HepG2 (cell line): ENCODE measurements at regions not wholly inside any gene's neighbourhood (a gene's known extent, or its start where the extent isn't known, plus 50 kb on each side); places are given as distances from the start of the nearest gene placed in this dataset.

ENCODE experiments used
- ATAC-seq: fragments of 200-7000 bp; cut with Tn5 transposase; 3 replicates; pipeline ENCODE4 v1.9.1; 2020; ENCODE audit warnings: mild to moderate bottlenecking, moderate library complexity
- BruUV-seq: library from RNA; stranded (reverse); fragments of 400-500 nt; replicated peaks from 2 replicates; lab custom pipeline; 2021; lab: Mats Ljungman, UMichigan
- CTCF ChIA-PET: fragments of 300-600 bp; formaldehyde crosslinking; extraction: SDS; loops from one replicate; lab custom pipeline; 2021; ENCODE audit warnings: low total read pairs, inconsistent platforms, low intra/inter-chr PET ratio; lab: Yijun Ruan, JAX
- POLR2A ChIA-PET: fragments of 350-600 bp; sonication (Branson Sonifier 250); formaldehyde crosslinking; loops from one replicate; lab custom pipeline; 2020; ENCODE audit warnings: antibody characterized with exemption, inconsistent platforms; lab: Yijun Ruan, JAX
- DNase-seq: peaks from one replicate; pipeline ENCODE4 v3.0.0-alpha.2; 2015; ENCODE audit warnings: low spot score
- FAIRE-seq: peaks from 3 replicates; lab custom pipeline; 2011; peaks lifted over from hg19 to GRCh38; lab: Jason Lieb, UNC
- H2AFZ ChIP-seq: one replicate; pipeline ENCODE4 v1.6.1; 2011; ENCODE audit warnings: low read length, inconsistent platforms
- H3K27ac ChIP-seq: fragments of 300-600 bp; 3 replicates; pipeline ENCODE4 v1.8.0; 2011; ENCODE audit warnings: mixed run types, mild to moderate bottlenecking, mixed read lengths, low read length, inconsistent platforms; ENCODE audit not compliant: insufficient read depth; ENCODE audit errors: extremely low read length
- H3K27me3 ChIP-seq, 2 experiments: fragments of 200-600 bp in 1 of 2; 2 replicates in 1 of 2; 3 replicates in 1 of 2; pipeline versions ENCODE4 v1.6.0 to v1.8.0; 2011; ENCODE audit warnings: low read length in 2 of 2, mild to moderate bottlenecking in 2 of 2, moderate library complexity in 2 of 2, inconsistent platforms in 1 of 2; ENCODE audit not compliant: insufficient read depth in 2 of 2, control insufficient read depth in 1 of 2
- H3K36me3 ChIP-seq, 2 experiments: fragments of 200-600 bp in 1 of 2; replicated peaks in 1 of 2; 2 replicates in 1 of 2; 3 replicates in 1 of 2; pipeline versions ENCODE4 v1.5.1 to v1.8.0; 2011; ENCODE audit warnings: low read length in 2 of 2, inconsistent platforms in 1 of 2; ENCODE audit not compliant: insufficient read depth in 2 of 2, control insufficient read depth in 1 of 2
- H3K4me1 ChIP-seq: 2 replicates; pipeline ENCODE4 v1.5.1; 2012; ENCODE audit warnings: low read length, inconsistent platforms; ENCODE audit not compliant: insufficient read depth
- H3K4me2 ChIP-seq: 2 replicates; pipeline ENCODE4 v1.6.0; 2011; ENCODE audit warnings: low read depth, low read length, inconsistent platforms
- H3K4me3 ChIP-seq, 3 experiments: fragments of 200-600 bp in 1 of 3; sonication (generic), shearing (Covaris generic) in 1 of 3; replicated peaks in 1 of 3; 2 replicates each; pipeline ENCODE4 v1.5.1; 2011 to 2016; ENCODE audit warnings: low read length in 3 of 3, inconsistent platforms in 2 of 3, low read depth in 2 of 3, mild to moderate bottlenecking in 2 of 3, control low read depth in 1 of 3, mixed read lengths in 1 of 3; ENCODE audit not compliant: insufficient read depth in 1 of 3
- H3K79me2 ChIP-seq: one replicate; pipeline ENCODE4 v1.6.1; 2011; ENCODE audit warnings: low read length, inconsistent platforms; ENCODE audit not compliant: insufficient read depth
- H3K9ac ChIP-seq: 2 replicates; pipeline ENCODE4 v1.6.0; 2011; ENCODE audit warnings: mild to moderate bottlenecking, low read depth, low read length, inconsistent platforms; ENCODE audit not compliant: insufficient read depth
- H3K9me3 ChIP-seq: 2 replicates; pipeline ENCODE4 v1.5.1; 2012; ENCODE audit warnings: mild to moderate bottlenecking, low read length
- H4K20me1 ChIP-seq: 2 replicates; pipeline ENCODE4 v1.6.0; 2011; ENCODE audit warnings: inconsistent platforms, mild to moderate bottlenecking, low read length, moderate library complexity; ENCODE audit not compliant: insufficient read depth
- ATAD3A ChIP-seq: sonication (generic); formaldehyde crosslinking; IDR thresholded peaks from 2 replicates; pipeline ENCODE4 v1.4.0; 2020; ENCODE audit warnings: missing genetic modification reagents
- ATF1 ChIP-seq: IDR thresholded peaks from 2 replicates; pipeline ENCODE4 v1.6.1; 2016; ENCODE audit warnings: mild to moderate bottlenecking, control low read depth
- DNMT1 ChIP-seq: sonication (generic); formaldehyde crosslinking; IDR thresholded peaks from 2 replicates; pipeline ENCODE4 v1.5.1; 2020; ENCODE audit warnings: mild to moderate bottlenecking, missing genetic modification reagents
- GTF2F1 ChIP-seq: fragments of 150-350 bp; IDR thresholded peaks from 2 replicates; pipeline ENCODE4 v1.6.1; 2014; ENCODE audit warnings: low read length
- HOXA3 ChIP-seq: sonication (generic); formaldehyde crosslinking; IDR thresholded peaks from 2 replicates; pipeline ENCODE4 v1.5.0; 2020; ENCODE audit warnings: missing genetic modification reagents
- POLR2G ChIP-seq: fragments of 200-400 bp; formaldehyde crosslinking; IDR thresholded peaks from 2 replicates; pipeline ENCODE4 v1.6.1; 2018; ENCODE audit warnings: mild to moderate bottlenecking, low read depth, low read length, moderate library complexity
- RBFOX2 ChIP-seq: fragments of 200-400 bp; formaldehyde crosslinking; IDR thresholded peaks from 2 replicates; pipeline ENCODE4 v1.6.1; 2017; ENCODE audit warnings: low read depth, mild to moderate bottlenecking, low read length
- SMC3 ChIP-seq: IDR thresholded peaks from 2 replicates; pipeline ENCODE4 v1.6.1; 2011; ENCODE audit warnings: low read length, improper control_type of control experiment
- STAG1 ChIP-seq: sonication (generic); formaldehyde crosslinking; IDR thresholded peaks from 2 replicates; pipeline ENCODE4 v1.4.0; 2020; ENCODE audit warnings: missing genetic modification reagents
- ZBTB38 ChIP-seq: sonication (generic); formaldehyde crosslinking; IDR thresholded peaks from 2 replicates; pipeline ENCODE4 v1.5.1; 2020; ENCODE audit warnings: mild to moderate bottlenecking, missing genetic modification reagents
- ZNF263 ChIP-seq: sonication (generic); formaldehyde crosslinking; IDR thresholded peaks from 2 replicates; pipeline ENCODE4 v1.4.0; 2020; ENCODE audit warnings: missing genetic modification reagents
- WGBS: methylation state at CpG from one replicate; pipeline ENCODE4 v1.1.6; 2017; ENCODE audit warnings: low lambda C conversion rate; 5-methylcytosine and 5-hydroxymethylcytosine counted together
- in situ Hi-C: cut with HindIII; loops from 2 replicates; pipeline ENCODE4 v1.10.0; 2017; ENCODE audit warnings: low pct_unique_long_range_greater_than_20kb; ENCODE audit not compliant: extremely low pct_ligation_motif_present
- intact Hi-C: fragments of 100-400 bp; cut with micrococcal nuclease; formaldehyde crosslinking; loops from one replicate; pipeline ENCODE4 v1.10.0; 2022; ENCODE audit not compliant: unreplicated experiment
- TF ChIP-seq, protein P1 (sequence below): sonication (generic); formaldehyde crosslinking; IDR thresholded peaks from 2 replicates; pipeline ENCODE4 v1.5.0; 2020; ENCODE audit warnings: mild to moderate bottlenecking, missing genetic modification reagents, moderate library complexity

- Histone ChIP-seq H3K36me3 (no peaks in the 10 kb centered on the region), H3K79me2 (no peaks in the 10 kb centered on the region), H3K27me3 (no peaks in the 10 kb centered on the region)
- WGBS = 0% methylated on average over 2 of the region's 3 CpGs
- CTCF ChIA-PET = no interaction called here
- FAIRE-seq = no peak
- TF ChIP-seq ZBTB38 (CRISPR knock-in tag) (no peak), RBFOX2 (no peak), GTF2F1 (no peak), HOXA3 (CRISPR knock-in tag) (no peak), ZNF263 (CRISPR knock-in tag) (no peak), STAG1 (CRISPR knock-in tag) (peak; percentile 68), ATAD3A (CRISPR knock-in tag) (no peak), DNMT1 (CRISPR knock-in tag) (no peak), SMC3 (peak; percentile 50; the same call in 1 of the 2 replicates), ATF1 (CRISPR knock-in tag) (no peak), POLR2G (no peak)
- TF ChIP-seq, protein P1, sequence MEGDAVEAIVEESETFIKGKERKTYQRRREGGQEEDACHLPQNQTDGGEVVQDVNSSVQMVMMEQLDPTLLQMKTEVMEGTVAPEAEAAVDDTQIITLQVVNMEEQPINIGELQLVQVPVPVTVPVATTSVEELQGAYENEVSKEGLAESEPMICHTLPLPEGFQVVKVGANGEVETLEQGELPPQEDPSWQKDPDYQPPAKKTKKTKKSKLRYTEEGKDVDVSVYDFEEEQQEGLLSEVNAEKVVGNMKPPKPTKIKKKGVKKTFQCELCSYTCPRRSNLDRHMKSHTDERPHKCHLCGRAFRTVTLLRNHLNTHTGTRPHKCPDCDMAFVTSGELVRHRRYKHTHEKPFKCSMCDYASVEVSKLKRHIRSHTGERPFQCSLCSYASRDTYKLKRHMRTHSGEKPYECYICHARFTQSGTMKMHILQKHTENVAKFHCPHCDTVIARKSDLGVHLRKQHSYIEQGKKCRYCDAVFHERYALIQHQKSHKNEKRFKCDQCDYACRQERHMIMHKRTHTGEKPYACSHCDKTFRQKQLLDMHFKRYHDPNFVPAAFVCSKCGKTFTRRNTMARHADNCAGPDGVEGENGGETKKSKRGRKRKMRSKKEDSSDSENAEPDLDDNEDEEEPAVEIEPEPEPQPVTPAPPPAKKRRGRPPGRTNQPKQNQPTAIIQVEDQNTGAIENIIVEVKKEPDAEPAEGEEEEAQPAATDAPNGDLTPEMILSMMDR = peak; percentile 45
- TF ChIP-seq, all 625 proteins: peak for 3
- Histone ChIP-seq H3K4me3 (no peak overlapping the region), H3K9ac (no peak overlapping the region), H3K9me3 (no peaks in the 10 kb centered on the region), H3K4me2 (no peak overlapping the region), H2AFZ (no peak overlapping the region), H3K4me1 (no peaks in the 10 kb centered on the region), H4K20me1 (no peaks in the 10 kb centered on the region), H3K27ac (no peak overlapping the region)
- in situ Hi-C loops (no loop called here), intact Hi-C loops (loop anchor here (5.0 kb wide), 1 partner anchor 780 kb away; no protein-coding TSS in a partner anchor)
- POLR2A ChIA-PET = no interaction called here
- no TSS peak for BruUV-seq
- peak; percentile 54; the same call in 2 of the 3 replicates for ATAC-seq
- DNase-seq = no peak
Observed at GRCh38 chrX:151852294-151852693, 60.4 kb upstream of the MAGEA4 start.
